ENCODE measurements at regions not wholly inside any gene's neighbourhood (a gene's known extent, or its start where the extent isn't known, plus 50 kb on each side); places are given as distances from the start of the nearest gene placed in this dataset.

GRCh38 chr1:8138673-8139072, 112.6 kb upstream of the ERRFI1 start:
- H3K4me3 ChIP-seq (ENCODE audit: low read depth, low read length) = no peak overlapping the region
- DNase-seq (ENCODE audit: low read depth) = no peak
- TF ChIP-seq, protein P1, sequence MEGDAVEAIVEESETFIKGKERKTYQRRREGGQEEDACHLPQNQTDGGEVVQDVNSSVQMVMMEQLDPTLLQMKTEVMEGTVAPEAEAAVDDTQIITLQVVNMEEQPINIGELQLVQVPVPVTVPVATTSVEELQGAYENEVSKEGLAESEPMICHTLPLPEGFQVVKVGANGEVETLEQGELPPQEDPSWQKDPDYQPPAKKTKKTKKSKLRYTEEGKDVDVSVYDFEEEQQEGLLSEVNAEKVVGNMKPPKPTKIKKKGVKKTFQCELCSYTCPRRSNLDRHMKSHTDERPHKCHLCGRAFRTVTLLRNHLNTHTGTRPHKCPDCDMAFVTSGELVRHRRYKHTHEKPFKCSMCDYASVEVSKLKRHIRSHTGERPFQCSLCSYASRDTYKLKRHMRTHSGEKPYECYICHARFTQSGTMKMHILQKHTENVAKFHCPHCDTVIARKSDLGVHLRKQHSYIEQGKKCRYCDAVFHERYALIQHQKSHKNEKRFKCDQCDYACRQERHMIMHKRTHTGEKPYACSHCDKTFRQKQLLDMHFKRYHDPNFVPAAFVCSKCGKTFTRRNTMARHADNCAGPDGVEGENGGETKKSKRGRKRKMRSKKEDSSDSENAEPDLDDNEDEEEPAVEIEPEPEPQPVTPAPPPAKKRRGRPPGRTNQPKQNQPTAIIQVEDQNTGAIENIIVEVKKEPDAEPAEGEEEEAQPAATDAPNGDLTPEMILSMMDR (conservative IDR thresholded peaks at IDR 0.05; ENCODE audit: low read depth, low read length) = no peak

DNA sequence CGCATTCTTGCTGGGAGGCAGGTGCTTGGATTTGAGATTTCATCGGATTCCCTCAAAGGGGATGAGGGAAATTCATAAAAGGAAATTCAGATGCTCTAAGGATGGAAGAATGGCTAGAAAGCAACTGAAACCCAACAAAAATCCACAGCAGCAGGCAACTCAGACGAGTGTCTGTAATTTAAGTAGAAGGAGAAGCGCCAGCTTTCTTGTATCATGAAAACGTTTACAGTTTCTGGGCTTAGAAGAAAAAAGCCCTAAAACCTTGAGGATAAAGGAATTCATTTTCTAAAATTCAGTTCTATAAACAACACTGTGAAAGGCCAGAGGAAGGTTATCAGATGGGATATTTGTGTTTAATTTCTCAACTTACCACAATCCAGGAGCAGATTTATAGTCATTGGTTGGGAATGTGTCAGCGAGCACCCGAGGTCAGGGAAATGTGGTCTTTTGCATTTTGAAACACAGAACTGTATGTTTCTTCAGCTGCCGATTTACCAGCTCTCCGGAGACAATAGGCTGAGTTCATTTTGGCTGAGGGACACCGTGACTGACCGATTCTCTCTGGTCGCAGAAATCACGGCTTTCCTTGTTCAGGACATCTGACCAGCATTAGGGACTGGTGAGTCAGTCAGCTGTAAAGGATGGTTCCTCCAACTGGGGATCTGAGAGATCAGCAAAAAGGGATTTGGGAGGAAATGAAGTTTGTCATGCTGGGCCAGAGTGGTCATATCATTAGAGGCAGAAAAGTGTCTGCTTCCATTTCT, 111.6 kb upstream of the ERRFI1 start:
- TF ChIP-seq, protein P1 (conservative IDR thresholded peaks at IDR 0.05; ENCODE audit: low read depth, low read length) = no peak
- DNase-seq (ENCODE audit: low read depth) = peak; percentile 98
- H3K4me3 ChIP-seq (ENCODE audit: low read depth, low read length) = peak overlapping the region; percentile 28

GRCh38 chr1:8136766-8137165, 110.7 kb upstream of the ERRFI1 start:
- no peak overlapping the region for H3K4me3 ChIP-seq (ENCODE audit: low read depth, low read length)
- TF ChIP-seq, protein P1 (conservative IDR thresholded peaks at IDR 0.05; ENCODE audit: low read depth, low read length) = no peak
- DNase-seq (ENCODE audit: low read depth) = peak; percentile 34

- no peak for DNase-seq (ENCODE audit: low read depth)
- TF ChIP-seq, protein P1 (conservative IDR thresholded peaks at IDR 0.05; ENCODE audit: low read depth, low read length) = no peak
- no peak overlapping the region for H3K4me3 ChIP-seq (ENCODE audit: low read depth, low read length)
These were observed 109.1 kb upstream of the ERRFI1 start for GRCh38 chr1:8135250-8135649.

DNA sequence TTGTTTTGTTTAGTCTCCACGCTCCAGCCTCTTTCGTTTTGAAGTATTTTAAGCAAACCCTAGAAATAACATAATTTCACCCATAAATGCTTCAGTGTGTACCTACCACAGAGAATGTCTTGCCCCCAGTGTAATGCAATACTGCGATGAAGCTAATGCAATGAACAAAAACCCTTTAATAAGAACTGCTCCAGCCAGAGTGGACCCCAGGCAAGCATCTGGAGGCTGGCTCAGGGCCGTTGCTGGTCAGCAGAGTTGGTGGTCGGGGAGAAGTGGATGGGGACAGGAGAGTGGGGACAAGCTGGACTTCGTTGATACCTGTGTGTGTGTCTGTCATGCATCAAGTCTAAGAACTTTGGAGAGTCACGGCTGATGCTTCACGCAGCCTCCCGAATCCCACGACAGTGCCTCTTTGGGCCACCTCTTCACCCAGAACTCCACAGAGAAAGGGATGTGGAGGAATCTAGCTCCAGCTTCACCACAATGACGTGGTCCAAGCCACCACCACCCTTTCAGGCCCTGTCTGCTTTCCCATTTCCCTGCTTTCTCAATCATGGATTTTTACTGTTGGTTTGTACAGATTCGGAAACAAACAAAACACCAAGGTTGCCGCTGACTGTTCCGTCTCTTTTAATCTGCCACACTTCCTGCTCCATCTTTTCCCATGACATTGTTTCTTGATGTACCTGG, 108.6 kb upstream of the ERRFI1 start:
- peak overlapping the region; percentile 1 for H3K4me3 ChIP-seq (ENCODE audit: low read depth, low read length)
- DNase-seq (ENCODE audit: low read depth) = peak; percentile 72
- TF ChIP-seq, protein P1 (conservative IDR thresholded peaks at IDR 0.05; ENCODE audit: low read depth, low read length) = no peak

GRCh38 chr1:8133657-8134430, 107.7 kb upstream of the ERRFI1 start:
- H3K4me3 ChIP-seq (ENCODE audit: low read depth, low read length) = peak overlapping the region; percentile 1
- TF ChIP-seq, protein P1 (conservative IDR thresholded peaks at IDR 0.05; ENCODE audit: low read depth, low read length) = no peak
- peak; percentile 96 for DNase-seq (ENCODE audit: low read depth)
